ENCODE measurements at regions not wholly inside any gene's neighbourhood (a gene's known extent, or its start where the extent isn't known, plus 50 kb on each side); places are given as distances from the start of the nearest gene placed in this dataset.

GRCh38 chr2:128950758-128951157 is 632.1 kb upstream of the HS6ST1 start:
- 56 to 76% (median 58%) methylated on average over 4 of the region's 4 CpGs for WGBS, 3 donors

GRCh38 chr2:128958241-128958640 is 639.6 kb upstream of the HS6ST1 start:
- H3K27ac ChIP-seq: no peak overlapping the region
- H3K4me1 ChIP-seq: no peaks in the 10 kb centered on the region
- no peak for TF ChIP-seq CTCF (IDR thresholded peaks at IDR 0.05)
- intact Hi-C loops (cut with DNase I): no loop called here
- H3K4me3 ChIP-seq: no peak overlapping the region
- H3K9me3 ChIP-seq: no peaks in the 10 kb centered on the region
- H3K27me3 ChIP-seq (ENCODE audit: insufficient read depth in 3 of 3, low read length in 2 of 3): peaks cover 0 to 2% (median 0%) of the 10 kb centered on the region in 3 donors
- 72 to 78% (median 74%) methylated on average over 4 of the region's 4 CpGs for WGBS, 3 donors
- no peak for ATAC-seq
- DNase-seq: no peak
- no peaks in the 10 kb centered on the region for H3K36me3 ChIP-seq (ENCODE audit: insufficient read depth in 1 of 2, low read depth in 1 of 2)

More at GRCh38 chr2:128950758-128951157, 632.1 kb upstream of the HS6ST1 start:
- H3K4me1 ChIP-seq: no peaks in the 10 kb centered on the region
- H3K9me3 ChIP-seq: no peaks in the 10 kb centered on the region
- no peak for ATAC-seq
- no peak overlapping the region for H3K4me3 ChIP-seq
- no peaks in the 10 kb centered on the region for H3K36me3 ChIP-seq (ENCODE audit: insufficient read depth in 1 of 2, low read depth in 1 of 2)
- TF ChIP-seq CTCF (IDR thresholded peaks at IDR 0.05): no peak
- H3K27me3 ChIP-seq (ENCODE audit: insufficient read depth in 3 of 3, low read length in 2 of 3): no peaks in the 10 kb centered on the region
- no peak overlapping the region for H3K27ac ChIP-seq
- intact Hi-C loops (cut with DNase I): no loop called here
- no peak for DNase-seq

GRCh38 chr2:128967646-128968045 is 649.0 kb upstream of the HS6ST1 start:
- intact Hi-C loops (cut with DNase I): no loop called here
- TF ChIP-seq CTCF (IDR thresholded peaks at IDR 0.05): no peak
- ATAC-seq: no peak
- DNase-seq: no peak
- no peaks in the 10 kb centered on the region for H3K9me3 ChIP-seq
- H3K4me1 ChIP-seq: no peaks in the 10 kb centered on the region
- no peaks in the 10 kb centered on the region for H3K27me3 ChIP-seq (ENCODE audit: insufficient read depth in 3 of 3, low read length in 2 of 3)
- H3K36me3 ChIP-seq (ENCODE audit: insufficient read depth in 1 of 2, low read depth in 1 of 2): no peaks in the 10 kb centered on the region
- H3K27ac ChIP-seq: no peak overlapping the region
- H3K4me3 ChIP-seq: no peak overlapping the region

DNA sequence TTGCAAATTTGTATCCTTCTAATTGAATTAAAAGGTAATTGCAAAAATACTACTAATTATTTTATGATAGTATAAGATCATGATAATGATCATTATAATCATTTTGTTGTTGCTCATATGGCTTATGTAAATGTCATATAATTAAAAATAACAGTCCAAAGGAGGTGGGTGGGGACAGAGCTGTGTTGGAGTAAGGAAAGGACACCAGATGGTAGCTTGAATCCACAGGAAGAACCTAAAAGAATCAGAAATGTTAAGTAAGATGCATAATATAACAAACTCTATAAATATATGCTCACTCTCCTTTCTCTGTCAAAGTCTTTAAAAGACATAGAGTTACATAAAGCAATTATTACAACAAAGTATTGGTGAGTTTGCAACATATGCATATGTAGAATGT is 650.7 kb upstream of the HS6ST1 start:
- H3K4me3 ChIP-seq: no peak overlapping the region
- intact Hi-C loops (cut with DNase I): no loop called here
- TF ChIP-seq CTCF (IDR thresholded peaks at IDR 0.05): no peak
- H3K27ac ChIP-seq: no peak overlapping the region
- DNase-seq (no peak), ATAC-seq (no peak)
- no peaks in the 10 kb centered on the region for H3K27me3 ChIP-seq (ENCODE audit: insufficient read depth in 3 of 3, low read length in 2 of 3)
- no peaks in the 10 kb centered on the region for H3K36me3 ChIP-seq (ENCODE audit: insufficient read depth in 1 of 2, low read depth in 1 of 2)
- H3K9me3 ChIP-seq: no peaks in the 10 kb centered on the region
- no peaks in the 10 kb centered on the region for H3K4me1 ChIP-seq

GRCh38 chr2:128970332-128971116 is 651.9 kb upstream of the HS6ST1 start:
- no peak for DNase-seq
- Histone ChIP-seq H3K27ac (no peak overlapping the region), H3K27me3 (ENCODE audit: insufficient read depth in 3 of 3, low read length in 2 of 3) (no peaks in the 10 kb centered on the region), H3K36me3 (ENCODE audit: insufficient read depth in 1 of 2, low read depth in 1 of 2) (no peaks in the 10 kb centered on the region), H3K4me1 (no peaks in the 10 kb centered on the region), H3K9me3 (no peaks in the 10 kb centered on the region), H3K4me3 (no peak overlapping the region)
- 38 to 49% (median 41%) methylated on average over 10 of the region's 10 CpGs for WGBS, 3 donors
- intact Hi-C loops (cut with DNase I): no loop called here
- no peak for ATAC-seq
- TF ChIP-seq CTCF (IDR thresholded peaks at IDR 0.05): no peak

Measured in psoas muscle (tissue), 7 donors.